ENCODE measurements at regions not wholly inside any gene's neighbourhood (a gene's known extent, or its start where the extent isn't known, plus 50 kb on each side); places are given as distances from the start of the nearest gene placed in this dataset.

DNA sequence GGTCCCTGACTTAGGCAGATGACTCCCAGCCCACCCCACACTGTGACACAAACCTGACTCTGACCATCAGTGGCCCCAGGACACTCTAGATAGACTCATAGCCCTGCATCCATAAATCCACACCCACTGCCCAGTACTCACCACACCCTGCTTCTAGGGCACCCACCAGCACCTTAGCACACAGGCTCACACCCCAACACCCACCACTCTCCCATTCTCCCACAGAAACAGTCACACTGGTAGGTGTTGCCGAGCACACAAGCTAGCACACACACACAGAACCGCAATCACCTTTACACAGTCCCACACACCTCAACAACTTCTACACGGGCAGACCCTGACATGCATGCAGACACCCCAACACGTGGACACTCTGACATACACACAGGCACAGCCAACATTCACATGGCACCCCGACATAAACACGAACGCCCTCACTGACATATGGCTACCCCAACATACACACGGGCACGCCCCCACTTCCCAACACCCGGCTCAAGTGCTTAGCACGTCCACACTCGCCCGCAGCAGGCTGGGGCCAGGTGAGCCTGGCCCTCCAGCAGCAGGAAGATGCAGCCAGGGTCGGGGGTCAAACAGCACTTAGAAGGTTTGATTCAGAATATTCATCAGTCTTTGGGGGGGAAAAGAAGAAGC, 105.5 kb upstream of the TARDBP start:
- TF ChIP-seq, protein P1, sequence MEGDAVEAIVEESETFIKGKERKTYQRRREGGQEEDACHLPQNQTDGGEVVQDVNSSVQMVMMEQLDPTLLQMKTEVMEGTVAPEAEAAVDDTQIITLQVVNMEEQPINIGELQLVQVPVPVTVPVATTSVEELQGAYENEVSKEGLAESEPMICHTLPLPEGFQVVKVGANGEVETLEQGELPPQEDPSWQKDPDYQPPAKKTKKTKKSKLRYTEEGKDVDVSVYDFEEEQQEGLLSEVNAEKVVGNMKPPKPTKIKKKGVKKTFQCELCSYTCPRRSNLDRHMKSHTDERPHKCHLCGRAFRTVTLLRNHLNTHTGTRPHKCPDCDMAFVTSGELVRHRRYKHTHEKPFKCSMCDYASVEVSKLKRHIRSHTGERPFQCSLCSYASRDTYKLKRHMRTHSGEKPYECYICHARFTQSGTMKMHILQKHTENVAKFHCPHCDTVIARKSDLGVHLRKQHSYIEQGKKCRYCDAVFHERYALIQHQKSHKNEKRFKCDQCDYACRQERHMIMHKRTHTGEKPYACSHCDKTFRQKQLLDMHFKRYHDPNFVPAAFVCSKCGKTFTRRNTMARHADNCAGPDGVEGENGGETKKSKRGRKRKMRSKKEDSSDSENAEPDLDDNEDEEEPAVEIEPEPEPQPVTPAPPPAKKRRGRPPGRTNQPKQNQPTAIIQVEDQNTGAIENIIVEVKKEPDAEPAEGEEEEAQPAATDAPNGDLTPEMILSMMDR (IDR thresholded peaks at IDR 0.05; ENCODE audit: low read depth, low read length): no peak
- no peak for TF ChIP-seq EZH2phosphoT487 (IDR thresholded peaks at IDR 0.05; ENCODE audit: low read depth)
